Calu3 (cell line): ENCODE measurements at regions not wholly inside any gene's neighbourhood (a gene's known extent, or its start where the extent isn't known, plus 50 kb on each side); places are given as distances from the start of the nearest gene placed in this dataset.

Experiments used
- BruUV-seq: library from RNA; stranded (reverse); fragments of 400-500 nt; replicated peaks from 2 replicates; lab custom pipeline; 2021; lab: Mats Ljungman, UMichigan
- CTCF ChIA-PET: fragments of 300-600 bp; sonication (Branson Sonifier 250); formaldehyde crosslinking; loops from one replicate; lab custom pipeline; 2022; ENCODE audit warnings: antibody characterized with exemption; lab: Charles Lee
- DNase-seq: peaks from one replicate; pipeline ENCODE4 v3.0.0; 2022
- H3K27ac Mint-ChIP-seq: one replicate; pipeline ENCODE4 v1.8.0; 2022; ENCODE audit warnings: mixed read lengths; ENCODE audit not compliant: unreplicated experiment
- H3K27me3 Mint-ChIP-seq: one replicate; pipeline ENCODE4 v1.8.0; 2022; ENCODE audit warnings: mixed read lengths; ENCODE audit not compliant: unreplicated experiment
- H3K36me3 Mint-ChIP-seq: one replicate; pipeline ENCODE4 v1.8.0; 2022; ENCODE audit warnings: mild to moderate bottlenecking, moderate library complexity, mixed read lengths; ENCODE audit not compliant: insufficient read depth, unreplicated experiment
- H3K4me1 Mint-ChIP-seq: one replicate; pipeline ENCODE4 v1.8.0; 2022; ENCODE audit warnings: mild to moderate bottlenecking, low read depth, mixed read lengths; ENCODE audit not compliant: unreplicated experiment
- H3K4me3 Mint-ChIP-seq: one replicate; pipeline ENCODE4 v1.8.0; 2022; ENCODE audit warnings: mild to moderate bottlenecking, low read depth, moderate library complexity, mixed read lengths; ENCODE audit not compliant: unreplicated experiment
- H3K9me3 Mint-ChIP-seq: one replicate; pipeline ENCODE4 v1.8.0; 2022; ENCODE audit warnings: low read depth, mixed read lengths; ENCODE audit not compliant: unreplicated experiment
- CTCF ChIP-seq: fragments of 200-600 bp; IDR thresholded peaks from one replicate; pipeline ENCODE4 v1.8.0; 2022; ENCODE audit warnings: antibody characterized with exemption; ENCODE audit not compliant: unreplicated experiment
- intact Hi-C: fragments of 100-400 bp; cut with micrococcal nuclease; formaldehyde crosslinking; loops from one replicate; pipeline ENCODE4 v1.10.0; 2022; ENCODE audit not compliant: unreplicated experiment

- no TSS peak for BruUV-seq
- intact Hi-C loops: loop anchor here (1.0 to 10.0 kb wide), 5 partner anchors 141 to 651 kb away; no protein-coding TSS in a partner anchor
- Mint-ChIP-seq H3K9me3 (peaks cover 5% of the 10 kb centered on the region), H3K27ac (peak overlapping the region; percentile 59), H3K4me3 (no peak overlapping the region), H3K36me3 (no peaks in the 10 kb centered on the region), H3K27me3 (no peaks in the 10 kb centered on the region), H3K4me1 (peaks cover 9% of the 10 kb centered on the region)
- CTCF ChIA-PET: interaction anchor here (0.5 to 1.0 kb wide), 5 partner anchors 10 to 694 kb away, joined by 3 to 23 read pairs (median 3); no protein-coding TSS in a partner anchor
- peak; percentile 83 for TF ChIP-seq CTCF
- DNase-seq: peak; percentile 91
Observed at GRCh38 chr3:18295171-18295920, 129.8 kb downstream of the SATB1 start.

GRCh38 chr3:18290157-18290556 is 135.0 kb downstream of the SATB1 start:
- intact Hi-C loops: loop anchor here (10.0 kb wide), 2 partner anchors 135 to 315 kb away; no protein-coding TSS in a partner anchor
- BruUV-seq: no TSS peak
- no peak for DNase-seq
- CTCF ChIA-PET: no interaction called here
- Mint-ChIP-seq H3K4me3 (no peak overlapping the region), H3K4me1 (peaks cover 9% of the 10 kb centered on the region), H3K27me3 (no peaks in the 10 kb centered on the region), H3K27ac (no peak overlapping the region), H3K9me3 (no peaks in the 10 kb centered on the region), H3K36me3 (no peaks in the 10 kb centered on the region)
- no peak for TF ChIP-seq CTCF

DNA sequence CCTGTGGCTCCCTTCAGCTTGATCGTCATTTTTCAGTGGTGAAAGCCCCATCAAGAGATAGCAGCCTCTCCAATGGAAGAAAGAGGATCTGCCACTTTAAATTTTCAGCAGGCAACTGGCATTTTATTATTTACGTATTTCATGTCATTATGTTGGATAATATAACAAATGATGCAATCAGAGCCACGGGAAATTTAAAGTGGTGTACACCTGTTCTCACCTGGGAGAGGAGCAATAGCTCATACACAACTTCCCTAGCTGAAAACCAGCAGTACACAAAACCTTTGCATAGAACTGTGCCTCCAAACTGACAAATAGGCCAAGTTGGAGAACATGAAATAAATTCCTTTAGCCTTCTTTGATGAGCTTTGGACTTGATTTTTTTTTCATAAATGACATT is 136.9 kb downstream of the SATB1 start:
- Mint-ChIP-seq H3K27me3 (no peaks in the 10 kb centered on the region), H3K36me3 (no peaks in the 10 kb centered on the region), H3K4me1 (no peaks in the 10 kb centered on the region), H3K9me3 (no peaks in the 10 kb centered on the region), H3K27ac (no peak overlapping the region), H3K4me3 (no peak overlapping the region)
- DNase-seq: no peak
- no peak for TF ChIP-seq CTCF
- BruUV-seq: no TSS peak
- CTCF ChIA-PET: no interaction called here
- intact Hi-C loops: no loop called here

GRCh38 chr3:18284716-18285115 is 140.4 kb downstream of the SATB1 start:
- intact Hi-C loops: no loop called here
- no peaks in the 10 kb centered on the region for H3K27me3 Mint-ChIP-seq
- no peaks in the 10 kb centered on the region for H3K4me1 Mint-ChIP-seq
- H3K36me3 Mint-ChIP-seq: no peaks in the 10 kb centered on the region
- no peaks in the 10 kb centered on the region for H3K9me3 Mint-ChIP-seq
- CTCF ChIA-PET: no interaction called here
- BruUV-seq: no TSS peak
- H3K27ac Mint-ChIP-seq: no peak overlapping the region
- no peak overlapping the region for H3K4me3 Mint-ChIP-seq
- no peak for DNase-seq
- TF ChIP-seq CTCF: no peak
